CD4-positive, alpha-beta T cell (primary cell): ENCODE measurements at regions not wholly inside any gene's neighbourhood (a gene's known extent, or its start where the extent isn't known, plus 50 kb on each side); places are given as distances from the start of the nearest gene placed in this dataset.

ENCODE experiments used
- ATAC-seq: fragments of 200-7000 bp; cut with Tn5 transposase; one replicate; pipeline ENCODE4 v1.10.0; 2022; ENCODE audit warnings: mild to moderate bottlenecking; ENCODE audit not compliant: poor library complexity
- CTCF ChIA-PET: fragments of 350-600 bp; sonication (Branson Sonifier 250); formaldehyde crosslinking; loops from one replicate; lab custom pipeline; 2021; ENCODE audit warnings: antibody characterized with exemption, inconsistent platforms; lab: Charles Lee
- POLR2A ChIA-PET: fragments of 350-600 bp; sonication (Branson Sonifier 250); formaldehyde crosslinking; loops from one replicate; lab custom pipeline; 2021; ENCODE audit warnings: antibody characterized with exemption, inconsistent platforms; lab: Charles Lee
- DNase-seq, 14 experiments: peaks; one replicate each; pipeline ENCODE4 v3.0.0-alpha.2; 2013 to 2020; ENCODE audit warnings: mixed read lengths in 2 of 14
- H3K27ac ChIP-seq, 2 donors: one replicate each; pipeline versions ENCODE4 v1.5.1 to v1.7.0; 2013; ENCODE audit warnings: low read length in 2 of 2, low read depth in 1 of 2, mild to moderate bottlenecking in 1 of 2
- H3K27me3 ChIP-seq, 2 experiments: 1 replicate in 1 of 2; 2 replicates in 1 of 2; pipeline versions ENCODE4 v1.6.1 to v1.7.0; 2013; ENCODE audit warnings: low read length in 2 of 2, control low read depth in 1 of 2, mild to moderate bottlenecking in 1 of 2, moderate library complexity in 1 of 2; ENCODE audit not compliant: insufficient read depth in 2 of 2, control insufficient read depth in 1 of 2
- H3K36me3 ChIP-seq: one replicate; pipeline ENCODE4 v1.6.1; 2013; ENCODE audit warnings: low read length, control low read depth; ENCODE audit not compliant: insufficient read depth
- H3K4me1 ChIP-seq: one replicate; pipeline ENCODE4 v1.6.1; 2013; ENCODE audit warnings: low read length, control low read depth; ENCODE audit not compliant: insufficient read depth
- H3K4me3 ChIP-seq: one replicate; pipeline ENCODE4 v1.5.1; 2013; ENCODE audit warnings: mild to moderate bottlenecking, low read length, moderate library complexity
- H3K9me3 ChIP-seq, 2 experiments: 1 replicate in 1 of 2; 2 replicates in 1 of 2; pipeline versions ENCODE4 v1.6.1 to v1.7.0; 2013; ENCODE audit warnings: low read length in 2 of 2, mild to moderate bottlenecking in 2 of 2, control low read depth in 1 of 2, moderate library complexity in 1 of 2; ENCODE audit not compliant: control insufficient read depth in 1 of 2, insufficient read depth in 1 of 2
- H3K27ac Mint-ChIP-seq: one replicate; pipeline ENCODE4 v1.8.0; 2020; ENCODE audit warnings: mixed read lengths
- H3K27me3 Mint-ChIP-seq: one replicate; pipeline ENCODE4 v1.8.0; 2021; ENCODE audit warnings: mixed read lengths
- H3K36me3 Mint-ChIP-seq: one replicate; pipeline ENCODE4 v1.8.0; 2021; ENCODE audit warnings: low read depth, mixed read lengths
- H3K4me1 Mint-ChIP-seq: one replicate; pipeline ENCODE4 v1.8.0; 2021; ENCODE audit warnings: low read depth, mixed read lengths
- H3K4me3 Mint-ChIP-seq: one replicate; pipeline ENCODE4 v1.8.0; 2020; ENCODE audit warnings: mild to moderate bottlenecking, mixed read lengths
- H3K9me3 Mint-ChIP-seq: one replicate; pipeline ENCODE4 v1.8.0; 2020; ENCODE audit warnings: mixed read lengths
- intact Hi-C, 2 experiments: fragments of 100-400 bp; cut with DNase I in 1 of 2; cut with micrococcal nuclease in 1 of 2; formaldehyde crosslinking; loops; one replicate each; pipeline versions ENCODE4 v1.15.1 to v1.9.0; 2023 to 2025; cut with DNase I, micrococcal nuclease
- TF ChIP-seq, protein P1 (sequence below): fragments of 200-600 bp; IDR thresholded peaks from one replicate; pipeline ENCODE4 v1.8.0; 2022; ENCODE audit warnings: antibody characterized with exemption, mild to moderate bottlenecking

GRCh38 chr3:174424656-174425055, 434.5 kb upstream of the NAALADL2 start:
- no peaks in the 10 kb centered on the region for H3K36me3 Mint-ChIP-seq
- no peaks in the 10 kb centered on the region for H3K27me3 Mint-ChIP-seq
- Histone ChIP-seq H3K4me3 (no peak overlapping the region), H3K9me3 (peaks cover 0 to under 1% of the 10 kb centered on the region in 2 experiments), H3K36me3 (no peaks in the 10 kb centered on the region), H3K4me1 (no peaks in the 10 kb centered on the region), H3K27ac (no peak overlapping the region), H3K27me3 (no peaks in the 10 kb centered on the region)
- CTCF ChIA-PET: no interaction called here
- no peaks in the 10 kb centered on the region for H3K9me3 Mint-ChIP-seq
- no peak overlapping the region for H3K4me3 Mint-ChIP-seq
- POLR2A ChIA-PET: no interaction called here
- no peak for ATAC-seq
- no peak overlapping the region for H3K27ac Mint-ChIP-seq
- intact Hi-C loops: no loop called here
- H3K4me1 Mint-ChIP-seq: no peaks in the 10 kb centered on the region
- DNase-seq: no peak
- TF ChIP-seq, protein P1, sequence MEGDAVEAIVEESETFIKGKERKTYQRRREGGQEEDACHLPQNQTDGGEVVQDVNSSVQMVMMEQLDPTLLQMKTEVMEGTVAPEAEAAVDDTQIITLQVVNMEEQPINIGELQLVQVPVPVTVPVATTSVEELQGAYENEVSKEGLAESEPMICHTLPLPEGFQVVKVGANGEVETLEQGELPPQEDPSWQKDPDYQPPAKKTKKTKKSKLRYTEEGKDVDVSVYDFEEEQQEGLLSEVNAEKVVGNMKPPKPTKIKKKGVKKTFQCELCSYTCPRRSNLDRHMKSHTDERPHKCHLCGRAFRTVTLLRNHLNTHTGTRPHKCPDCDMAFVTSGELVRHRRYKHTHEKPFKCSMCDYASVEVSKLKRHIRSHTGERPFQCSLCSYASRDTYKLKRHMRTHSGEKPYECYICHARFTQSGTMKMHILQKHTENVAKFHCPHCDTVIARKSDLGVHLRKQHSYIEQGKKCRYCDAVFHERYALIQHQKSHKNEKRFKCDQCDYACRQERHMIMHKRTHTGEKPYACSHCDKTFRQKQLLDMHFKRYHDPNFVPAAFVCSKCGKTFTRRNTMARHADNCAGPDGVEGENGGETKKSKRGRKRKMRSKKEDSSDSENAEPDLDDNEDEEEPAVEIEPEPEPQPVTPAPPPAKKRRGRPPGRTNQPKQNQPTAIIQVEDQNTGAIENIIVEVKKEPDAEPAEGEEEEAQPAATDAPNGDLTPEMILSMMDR: no peak

- Mint-ChIP-seq H3K4me1 (no peaks in the 10 kb centered on the region), H3K4me3 (no peak overlapping the region)
- TF ChIP-seq, protein P1: no peak
Measured at GRCh38 chr3:174425422-174425821, 433.7 kb upstream of the NAALADL2 start.

GRCh38 chr3:174430986-174431385, 428.1 kb upstream of the NAALADL2 start:
- Histone ChIP-seq H3K36me3 (no peaks in the 10 kb centered on the region), H3K9me3 (peaks cover 0 to 4% of the 10 kb centered on the region in 2 experiments), H3K4me3 (no peak overlapping the region), H3K4me1 (no peaks in the 10 kb centered on the region), H3K27ac (no peak overlapping the region), H3K27me3 (no peaks in the 10 kb centered on the region)
- DNase-seq (no peak), ATAC-seq (no peak)
- TF ChIP-seq, protein P1: no peak
- H3K4me3 Mint-ChIP-seq: no peak overlapping the region
- H3K36me3 Mint-ChIP-seq: no peaks in the 10 kb centered on the region
- H3K27me3 Mint-ChIP-seq: peaks cover 6% of the 10 kb centered on the region
- no peaks in the 10 kb centered on the region for H3K9me3 Mint-ChIP-seq
- H3K27ac Mint-ChIP-seq: no peak overlapping the region
- no peaks in the 10 kb centered on the region for H3K4me1 Mint-ChIP-seq
- POLR2A ChIA-PET: no interaction called here
- CTCF ChIA-PET: no interaction called here
- intact Hi-C loops: no loop called here

More at GRCh38 chr3:174425422-174425821, 433.7 kb upstream of the NAALADL2 start:
- H3K9me3 Mint-ChIP-seq: no peaks in the 10 kb centered on the region
- no peak overlapping the region for H3K27ac ChIP-seq
- no peak for ATAC-seq
- H3K27me3 Mint-ChIP-seq: no peaks in the 10 kb centered on the region
- DNase-seq: no peak
- no peaks in the 10 kb centered on the region for H3K4me1 ChIP-seq
- no peak overlapping the region for H3K4me3 ChIP-seq
- ChIA-PET POLR2A (no interaction called here), CTCF (no interaction called here)
- H3K27ac Mint-ChIP-seq: no peak overlapping the region
- peaks cover 0 to 4% of the 10 kb centered on the region in 2 experiments for H3K9me3 ChIP-seq
- intact Hi-C loops: no loop called here
- H3K36me3 Mint-ChIP-seq: no peaks in the 10 kb centered on the region
- no peaks in the 10 kb centered on the region for H3K27me3 ChIP-seq
- H3K36me3 ChIP-seq: no peaks in the 10 kb centered on the region
